MM.1S (cell line): ENCODE measurements at regions not wholly inside any gene's neighbourhood (a gene's known extent, or its start where the extent isn't known, plus 50 kb on each side); places are given as distances from the start of the nearest gene placed in this dataset.
"Not testable (repeated sequence)": the region's sequence is repeated elsewhere in the genome, so short reads cannot be mapped to it uniquely, and the experiment has no call there.

Source experiments
- EZH2 ChIP-seq: fragments of 300-600 bp; sonication (generic); optimal IDR thresholded peaks from 2 replicates; pipeline ENCODE3; 2017; ENCODE audit warnings: low read depth, mild to moderate bottlenecking, antibody characterized with exemption, low read length, mixed read lengths
- TF ChIP-seq, protein P1 (sequence below): fragments of 300-600 bp; sonication (generic); IDR thresholded peaks from 2 replicates; pipeline ENCODE4 v1.5.1; 2016; ENCODE audit warnings: antibody characterized with exemption, low read length, mixed read lengths

DNA sequence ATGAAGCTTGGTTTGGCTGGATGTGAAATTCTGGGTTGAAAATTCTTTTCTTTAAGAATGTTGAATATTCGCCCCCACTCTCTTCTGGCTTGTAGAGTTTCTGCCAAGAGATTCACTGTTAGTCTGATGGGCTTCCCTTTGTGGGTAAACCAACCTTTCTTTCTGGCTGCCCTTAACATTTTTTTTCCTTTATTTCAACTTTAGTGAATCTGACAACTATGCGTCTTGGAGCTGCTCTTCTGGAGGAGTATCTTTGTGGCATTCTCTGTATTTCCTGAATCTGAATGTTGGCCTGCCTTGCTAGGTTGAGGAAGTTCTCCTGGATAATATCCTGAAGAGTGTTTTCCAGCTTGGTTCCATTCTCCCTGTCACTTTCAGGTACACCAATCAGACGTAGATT lies 751.2 kb upstream of the MEF2C start:
- TF ChIP-seq, protein P1, sequence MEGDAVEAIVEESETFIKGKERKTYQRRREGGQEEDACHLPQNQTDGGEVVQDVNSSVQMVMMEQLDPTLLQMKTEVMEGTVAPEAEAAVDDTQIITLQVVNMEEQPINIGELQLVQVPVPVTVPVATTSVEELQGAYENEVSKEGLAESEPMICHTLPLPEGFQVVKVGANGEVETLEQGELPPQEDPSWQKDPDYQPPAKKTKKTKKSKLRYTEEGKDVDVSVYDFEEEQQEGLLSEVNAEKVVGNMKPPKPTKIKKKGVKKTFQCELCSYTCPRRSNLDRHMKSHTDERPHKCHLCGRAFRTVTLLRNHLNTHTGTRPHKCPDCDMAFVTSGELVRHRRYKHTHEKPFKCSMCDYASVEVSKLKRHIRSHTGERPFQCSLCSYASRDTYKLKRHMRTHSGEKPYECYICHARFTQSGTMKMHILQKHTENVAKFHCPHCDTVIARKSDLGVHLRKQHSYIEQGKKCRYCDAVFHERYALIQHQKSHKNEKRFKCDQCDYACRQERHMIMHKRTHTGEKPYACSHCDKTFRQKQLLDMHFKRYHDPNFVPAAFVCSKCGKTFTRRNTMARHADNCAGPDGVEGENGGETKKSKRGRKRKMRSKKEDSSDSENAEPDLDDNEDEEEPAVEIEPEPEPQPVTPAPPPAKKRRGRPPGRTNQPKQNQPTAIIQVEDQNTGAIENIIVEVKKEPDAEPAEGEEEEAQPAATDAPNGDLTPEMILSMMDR: not testable (repeated sequence)
- TF ChIP-seq EZH2: not testable (repeated sequence)
